OCI-LY1 (cell line): ENCODE measurements at regions not wholly inside any gene's neighbourhood (a gene's known extent, or its start where the extent isn't known, plus 50 kb on each side); places are given as distances from the start of the nearest gene placed in this dataset.

Experiments used
- H2AFZ ChIP-seq: fragments of 200-600 bp; sonication (generic), shearing (Covaris generic); 2 replicates; pipeline ENCODE4 v1.6.0; 2014; ENCODE audit warnings: antibody characterized with exemption, mild to moderate bottlenecking, low read length
- H3F3A ChIP-seq: fragments of 200-600 bp; sonication (generic), shearing (Covaris generic); 2 replicates; pipeline ENCODE4 v1.6.0; 2014; ENCODE audit warnings: mild to moderate bottlenecking, antibody characterized with exemption, low read length, moderate library complexity; ENCODE audit not compliant: insufficient read depth
- H3K27ac ChIP-seq: fragments of 200-600 bp; sonication (generic); 2 replicates; pipeline ENCODE4 v1.5.1; 2014; ENCODE audit warnings: low read length, mixed run types, mild to moderate bottlenecking, low read depth; ENCODE audit not compliant: poor library complexity, severe bottlenecking
- H3K27me3 ChIP-seq: fragments of 200-600 bp; sonication (generic); 2 replicates; pipeline ENCODE4 v1.6.0; 2014; ENCODE audit warnings: antibody characterized with exemption, mild to moderate bottlenecking, low read length, moderate library complexity; ENCODE audit not compliant: insufficient read depth
- H3K36me3 ChIP-seq: fragments of 200-600 bp; sonication (generic); 2 replicates; pipeline ENCODE4 v1.6.1; 2014; ENCODE audit warnings: mild to moderate bottlenecking, antibody characterized with exemption, low read length, moderate library complexity, mixed read lengths; ENCODE audit not compliant: insufficient read depth
- H3K4me1 ChIP-seq: fragments of 200-600 bp; sonication (generic); 2 replicates; pipeline ENCODE4 v1.5.1; 2014; ENCODE audit warnings: mild to moderate bottlenecking, low read length, moderate library complexity; ENCODE audit not compliant: insufficient read depth, severe bottlenecking
- H3K4me2 ChIP-seq: fragments of 200-600 bp; sonication (generic), shearing (Covaris generic); 2 replicates; pipeline ENCODE4 v1.6.1; 2014; ENCODE audit warnings: low read length
- H3K4me3 ChIP-seq: fragments of 200-600 bp; sonication (generic); 2 replicates; pipeline ENCODE4 v1.5.1; 2014; ENCODE audit warnings: low read length, low read depth, mild to moderate bottlenecking, mixed read lengths; ENCODE audit not compliant: poor library complexity, severe bottlenecking
- H3K79me2 ChIP-seq: fragments of 200-600 bp; shearing (Covaris generic); 2 replicates; pipeline ENCODE4 v1.6.1; 2016; ENCODE audit warnings: mixed run types, low read length, mixed read lengths; ENCODE audit not compliant: insufficient read depth
- H3K9ac ChIP-seq: fragments of 200-600 bp; sonication (generic), shearing (Covaris generic); 2 replicates; pipeline ENCODE4 v1.6.1; 2014; ENCODE audit warnings: mild to moderate bottlenecking, low read length, mixed read lengths
- H3K9me2 ChIP-seq: fragments of 200-600 bp; sonication (generic), shearing (Covaris generic); 2 replicates; pipeline ENCODE4 v1.6.1; 2014; ENCODE audit warnings: low read depth, mild to moderate bottlenecking, low read length, mixed read lengths
- H3K9me3 ChIP-seq: fragments of 200-600 bp; shearing (Covaris generic); 2 replicates; pipeline ENCODE4 v1.6.1; 2014; ENCODE audit warnings: low read length, mixed read lengths
- H4K20me1 ChIP-seq: fragments of 200-600 bp; sonication (generic), shearing (Covaris generic); 2 replicates; pipeline ENCODE4 v1.6.0; 2016; ENCODE audit warnings: mild to moderate bottlenecking, low read length; ENCODE audit not compliant: insufficient read depth
- CTCF ChIP-seq: fragments of 200-600 bp; sonication (generic), shearing (Covaris generic); IDR thresholded peaks from 2 replicates; pipeline ENCODE4 v1.5.1; 2017; ENCODE audit warnings: mild to moderate bottlenecking, antibody characterized with exemption, low read length, moderate library complexity, mixed read lengths
- EZH2 ChIP-seq: fragments of 200-600 bp; sonication (generic), shearing (Covaris generic); IDR thresholded peaks from 2 replicates; pipeline ENCODE4 v1.8.0; 2017; ENCODE audit warnings: borderline replicate concordance, mixed run types, mild to moderate bottlenecking, antibody characterized with exemption, low read length, moderate library complexity, mixed read lengths

DNA sequence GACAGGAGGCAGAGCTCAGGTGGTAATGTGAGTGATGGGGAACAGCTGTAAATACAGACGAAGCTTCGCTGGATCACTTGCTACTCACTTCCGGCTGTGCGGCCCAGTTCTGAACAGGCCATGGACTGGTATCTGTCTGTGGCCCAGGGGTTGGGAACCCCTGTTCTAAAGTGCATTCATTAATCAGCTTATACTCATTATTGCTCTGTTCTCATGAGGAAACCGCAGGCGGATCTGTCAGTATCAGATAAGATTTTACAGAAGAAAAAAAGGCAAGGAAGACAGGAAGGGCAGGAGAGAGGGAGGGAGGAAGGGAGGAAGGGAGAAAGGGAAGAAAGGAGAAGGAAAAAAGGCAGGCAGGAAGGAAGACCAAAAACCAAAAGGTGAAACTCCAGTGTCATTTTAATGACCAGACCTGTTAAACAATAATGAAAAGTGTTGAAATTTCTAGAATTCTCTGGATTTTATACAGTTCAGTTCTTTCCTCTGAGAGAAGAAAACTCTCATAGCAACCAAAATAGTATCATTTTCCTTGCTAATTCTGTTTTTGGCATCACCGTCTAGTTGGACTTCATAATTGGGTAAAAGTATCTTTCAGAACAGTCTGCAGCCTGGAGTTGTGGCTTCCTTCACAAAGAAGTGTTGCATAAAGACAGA, 128.0 kb upstream of the PROK2 start:
- Histone ChIP-seq H4K20me1 (no peaks in the 10 kb centered on the region), H3K9ac (no peak overlapping the region), H3K79me2 (no peaks in the 10 kb centered on the region), H3K9me2 (no peaks in the 10 kb centered on the region), H3K27ac (no peak overlapping the region), H3K9me3 (no peaks in the 10 kb centered on the region), H3K4me1 (no peaks in the 10 kb centered on the region), H2AFZ (no peak overlapping the region), H3F3A (no peaks in the 10 kb centered on the region), H3K27me3 (no peaks in the 10 kb centered on the region; the same call in 1 of the 2 replicates), H3K4me2 (no peak overlapping the region), H3K36me3 (no peaks in the 10 kb centered on the region), H3K4me3 (no peak overlapping the region)
- TF ChIP-seq EZH2 (no peak), CTCF (no peak)

- H3K79me2 ChIP-seq = no peaks in the 10 kb centered on the region
- peaks cover 7% of the 10 kb centered on the region for H3K4me1 ChIP-seq
- no peak overlapping the region for H3K4me2 ChIP-seq
- H3F3A ChIP-seq = no peaks in the 10 kb centered on the region
- H3K4me3 ChIP-seq = no peak overlapping the region
- no peak overlapping the region for H2AFZ ChIP-seq
- H4K20me1 ChIP-seq = no peaks in the 10 kb centered on the region
- no peak for TF ChIP-seq EZH2
- TF ChIP-seq CTCF = no peak
- no peaks in the 10 kb centered on the region for H3K9me3 ChIP-seq
- H3K27me3 ChIP-seq = no peaks in the 10 kb centered on the region; the same call in 1 of the 2 replicates
- no peaks in the 10 kb centered on the region for H3K36me3 ChIP-seq
- H3K9ac ChIP-seq = no peak overlapping the region
- H3K27ac ChIP-seq = no peak overlapping the region
- H3K9me2 ChIP-seq = no peaks in the 10 kb centered on the region
Observed at GRCh38 chr3:71910108-71910507, 125.2 kb upstream of the PROK2 start.

DNA sequence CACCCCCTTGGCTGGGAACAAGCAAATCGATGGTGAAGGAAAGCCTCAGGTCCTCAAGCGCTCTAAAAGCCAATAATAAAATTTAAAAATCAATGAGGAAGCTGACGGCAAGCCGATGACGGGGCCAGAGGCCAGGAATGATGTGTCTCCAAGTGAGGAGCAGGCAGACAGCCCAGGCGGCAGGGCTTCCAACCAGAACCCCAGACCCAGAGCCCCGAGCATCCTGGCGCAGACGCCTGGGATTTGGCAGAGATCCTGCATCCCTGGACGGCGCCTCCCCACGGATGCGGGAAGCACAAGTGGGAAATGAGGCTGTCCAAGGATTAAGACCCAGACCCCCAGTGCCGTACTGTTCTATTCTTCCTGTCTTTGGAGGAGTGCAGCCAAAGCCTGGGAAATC, 123.0 kb upstream of the PROK2 start:
- Histone ChIP-seq H3K4me1 (peaks cover 10% of the 10 kb centered on the region), H3K27me3 (no peaks in the 10 kb centered on the region; the same call in 1 of the 2 replicates), H3K9me2 (no peaks in the 10 kb centered on the region), H3K4me3 (no peak overlapping the region), H3K79me2 (no peaks in the 10 kb centered on the region), H3K27ac (no peak overlapping the region), H2AFZ (no peak overlapping the region), H4K20me1 (no peaks in the 10 kb centered on the region), H3K9me3 (no peaks in the 10 kb centered on the region), H3F3A (no peaks in the 10 kb centered on the region), H3K9ac (no peak overlapping the region), H3K36me3 (no peaks in the 10 kb centered on the region), H3K4me2 (no peak overlapping the region)
- TF ChIP-seq CTCF = no peak
- no peak for TF ChIP-seq EZH2
